ENCODE measurements at regions not wholly inside any gene's neighbourhood (a gene's known extent, or its start where the extent isn't known, plus 50 kb on each side); places are given as distances from the start of the nearest gene placed in this dataset.

- DNase-seq (ENCODE audit: low read depth in 4 of 4, low spot score in 1 of 4), result no peak
Observed at GRCh38 chr5:124279146-124279876, 467.1 kb downstream of the ZNF608 start.

DNA sequence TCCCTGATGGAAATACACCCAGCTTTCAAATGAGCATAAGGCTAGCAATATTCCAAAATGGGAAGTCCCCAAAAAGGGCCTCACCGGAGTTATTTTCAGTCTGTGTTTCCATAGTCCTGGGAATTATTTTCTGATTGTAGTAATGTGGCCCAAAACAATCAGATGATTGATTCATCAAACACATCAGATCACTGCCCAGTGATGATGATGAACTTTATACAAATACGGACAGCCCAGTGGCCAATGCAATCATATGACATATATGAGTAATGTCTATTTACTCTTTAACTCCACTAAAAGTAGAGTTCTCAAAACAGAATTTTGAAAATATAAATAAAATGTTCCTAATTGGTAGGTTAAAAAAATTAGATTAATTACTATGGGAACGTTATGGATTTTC, 467.8 kb downstream of the ZNF608 start:
- no peak for DNase-seq (ENCODE audit: low read depth in 4 of 4, low spot score in 1 of 4)

- DNase-seq (ENCODE audit: low read depth in 4 of 4, low spot score in 1 of 4), result no peak
Observed at GRCh38 chr5:124277767-124278545, 468.5 kb downstream of the ZNF608 start.

DNA sequence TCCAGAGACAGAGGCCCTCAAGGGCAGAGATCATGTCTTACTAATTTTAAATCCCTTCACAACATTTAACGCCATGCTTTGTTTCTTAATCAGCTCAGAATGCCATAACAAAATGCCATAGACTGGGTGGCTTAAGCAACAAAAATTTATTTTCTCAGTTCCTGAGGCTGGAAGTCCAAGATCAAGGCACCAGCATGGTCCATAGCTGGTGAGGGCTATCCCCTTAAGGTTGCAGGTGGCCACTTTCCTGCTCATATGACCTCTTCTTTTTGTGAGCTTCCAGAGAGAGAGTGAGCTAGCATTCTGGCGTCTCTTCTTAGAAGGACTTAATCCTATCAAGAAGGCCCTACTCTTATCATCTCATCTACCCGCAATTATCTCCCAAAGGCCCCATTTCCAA, 470.3 kb downstream of the ZNF608 start:
- DNase-seq (ENCODE audit: low read depth in 4 of 4, low spot score in 1 of 4), result no peak

DNA sequence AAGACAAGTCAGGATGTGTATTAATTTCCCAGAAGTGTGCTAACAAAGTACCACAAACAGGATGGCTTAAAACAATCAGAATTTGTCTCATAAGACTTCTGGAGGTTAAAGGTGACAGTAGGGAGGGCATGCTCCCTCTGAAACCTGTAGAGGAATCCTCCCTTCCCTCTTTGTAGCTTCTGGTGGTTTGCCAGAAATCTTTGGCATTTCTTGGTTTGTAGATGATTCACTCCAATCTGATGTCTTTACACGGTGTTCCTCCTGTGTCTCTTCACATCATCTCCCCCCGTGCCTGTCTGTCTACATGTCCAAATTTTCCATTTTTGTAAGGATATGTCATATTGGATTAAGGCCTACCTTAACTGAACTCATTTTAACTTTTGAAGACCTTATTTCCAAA, 471.5 kb downstream of the ZNF608 start:
- DNase-seq (ENCODE audit: low read depth in 4 of 4, low spot score in 1 of 4), result no peak

DNA sequence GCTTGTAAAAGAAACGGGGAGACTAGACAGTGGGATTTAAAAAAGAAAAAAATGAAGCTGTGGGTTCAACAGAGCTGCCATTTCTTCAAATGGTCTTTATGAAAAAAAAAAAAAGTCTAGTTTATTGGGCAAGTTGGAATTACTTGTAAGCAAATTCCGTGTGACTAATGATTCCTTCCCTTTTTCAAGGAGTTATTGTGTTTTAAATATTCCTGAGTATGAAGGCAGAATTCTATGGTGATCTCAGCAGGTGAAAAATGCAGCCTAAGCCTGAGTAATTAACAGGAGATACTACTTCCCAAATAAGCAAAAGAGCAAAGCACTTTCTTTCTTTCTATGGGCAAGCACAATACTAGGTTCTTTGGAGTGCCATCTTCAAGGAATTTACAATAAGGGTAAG, 481.9 kb downstream of the ZNF608 start:
- DNase-seq (ENCODE audit: low read depth in 4 of 4, low spot score in 1 of 4), result no peak

DNA sequence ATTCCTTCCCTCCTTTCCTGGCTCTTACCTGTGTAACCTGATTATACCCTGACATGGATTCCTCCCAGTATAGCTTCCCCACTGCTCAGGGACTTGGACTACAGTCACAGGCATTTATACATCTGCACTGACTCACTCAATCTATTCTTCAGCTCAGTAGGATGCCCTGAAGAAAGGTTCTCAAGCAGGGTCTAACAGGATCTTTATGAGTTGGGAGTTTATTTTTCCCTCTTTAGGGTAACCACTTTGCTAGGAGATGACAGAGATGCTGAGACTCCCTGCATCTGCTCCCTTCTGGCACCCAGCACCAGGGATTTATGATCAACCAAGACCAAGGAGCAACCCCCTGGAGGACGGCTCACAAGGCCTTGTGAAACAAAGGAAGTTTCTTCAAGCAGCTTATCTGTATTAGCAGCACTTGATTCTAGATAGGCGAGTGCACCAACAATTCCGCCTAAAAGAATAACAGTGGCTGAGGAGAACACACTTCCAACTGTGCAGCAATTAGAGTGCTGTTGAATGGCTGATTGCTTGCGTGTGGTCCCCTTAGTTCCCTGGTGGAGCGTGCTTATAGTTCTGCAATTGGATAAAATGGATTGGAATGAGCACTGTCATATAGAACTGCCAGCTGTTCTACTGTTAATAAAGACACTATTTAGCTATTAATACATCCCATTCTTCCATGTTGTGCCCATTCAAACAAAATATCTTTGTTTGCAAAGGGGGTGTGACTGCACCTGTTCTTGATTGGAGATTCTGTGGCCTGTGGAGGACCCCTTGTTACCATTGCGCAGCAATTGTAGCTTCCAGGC, 482.6 kb downstream of the ZNF608 start:
- no peak for DNase-seq (ENCODE audit: low read depth in 4 of 4, low spot score in 1 of 4)

DNA sequence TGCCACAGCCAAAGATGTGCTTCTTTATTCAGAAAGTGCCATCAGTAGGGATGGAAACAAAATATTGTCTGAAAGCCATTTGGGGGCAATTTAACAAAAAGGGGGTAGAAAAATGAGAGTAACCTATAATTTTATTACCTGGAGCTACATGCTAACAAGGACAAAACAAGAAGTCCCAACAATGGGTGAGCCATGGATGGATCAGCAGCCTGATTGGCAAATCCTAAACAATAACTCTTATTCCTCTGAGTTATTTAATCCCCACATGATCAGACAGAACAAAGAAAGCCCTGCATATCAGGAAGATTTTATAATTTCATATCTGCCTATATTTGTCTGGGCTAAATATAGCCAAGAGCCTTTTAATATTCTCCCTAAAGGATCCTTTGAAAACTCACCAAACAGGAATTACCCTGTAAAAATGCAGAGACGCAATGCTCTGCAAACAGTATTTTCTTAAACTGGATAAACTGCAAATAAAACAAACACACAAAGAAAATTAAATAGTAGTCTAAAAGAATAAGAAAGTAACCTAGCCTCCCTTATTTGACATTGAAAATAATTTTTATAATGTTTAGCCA, 483.4 kb downstream of the ZNF608 start:
- no peak for DNase-seq (ENCODE audit: low read depth in 4 of 4, low spot score in 1 of 4)

DNA sequence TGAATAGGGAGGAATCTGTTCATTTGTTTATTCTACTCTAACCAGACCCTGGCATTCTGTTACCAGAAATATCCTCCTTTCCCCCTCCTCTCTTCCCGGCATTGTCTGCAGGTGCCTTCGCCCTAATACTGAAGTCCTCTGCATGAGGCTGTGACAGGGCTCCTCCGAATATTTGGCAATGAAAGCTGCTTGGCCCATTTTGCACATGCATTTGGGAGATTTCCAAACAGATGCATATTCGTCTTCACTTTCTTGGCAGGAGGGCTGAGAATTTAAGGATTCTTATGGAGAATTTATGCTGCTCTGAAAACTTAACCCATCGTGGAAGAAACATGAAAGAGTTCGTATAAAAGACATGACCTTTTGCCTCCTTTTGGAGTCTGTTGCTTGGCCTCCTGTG, 484.0 kb downstream of the ZNF608 start:
- no peak for DNase-seq (ENCODE audit: low read depth in 4 of 4, low spot score in 1 of 4)

- DNase-seq (ENCODE audit: low read depth in 4 of 4, low spot score in 1 of 4), result no peak
Observed at GRCh38 chr5:124261848-124262247, 484.6 kb downstream of the ZNF608 start.

DNA sequence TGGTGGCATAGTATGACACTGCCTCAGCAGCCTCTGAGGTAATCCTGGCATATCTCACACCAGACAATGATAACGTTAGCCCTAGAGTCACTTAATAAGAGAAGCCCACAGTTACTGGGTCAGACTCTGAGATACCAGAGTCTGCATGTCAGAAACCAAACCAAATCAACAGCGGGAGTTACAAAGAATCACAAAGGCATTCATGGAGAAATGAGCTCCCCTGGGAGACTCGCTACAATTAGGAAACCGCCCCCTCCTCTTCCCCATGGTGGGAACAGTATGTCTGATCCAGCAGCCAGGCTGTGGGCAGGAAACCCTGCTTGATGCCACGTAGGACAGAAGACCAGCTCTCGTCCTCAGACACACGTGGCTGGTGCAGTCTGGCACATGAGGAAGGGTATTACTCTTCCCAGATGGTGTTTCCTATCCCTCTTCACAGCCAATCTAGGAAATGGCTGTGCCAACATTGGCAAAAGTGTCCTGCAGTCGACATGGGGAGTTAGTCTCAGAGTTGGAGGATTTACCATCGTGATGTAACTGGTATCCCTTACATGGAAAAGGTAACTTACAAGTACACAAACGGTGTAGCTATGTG, 485.4 kb downstream of the ZNF608 start:
- no peak for DNase-seq (ENCODE audit: low read depth in 4 of 4, low spot score in 1 of 4)

DNA sequence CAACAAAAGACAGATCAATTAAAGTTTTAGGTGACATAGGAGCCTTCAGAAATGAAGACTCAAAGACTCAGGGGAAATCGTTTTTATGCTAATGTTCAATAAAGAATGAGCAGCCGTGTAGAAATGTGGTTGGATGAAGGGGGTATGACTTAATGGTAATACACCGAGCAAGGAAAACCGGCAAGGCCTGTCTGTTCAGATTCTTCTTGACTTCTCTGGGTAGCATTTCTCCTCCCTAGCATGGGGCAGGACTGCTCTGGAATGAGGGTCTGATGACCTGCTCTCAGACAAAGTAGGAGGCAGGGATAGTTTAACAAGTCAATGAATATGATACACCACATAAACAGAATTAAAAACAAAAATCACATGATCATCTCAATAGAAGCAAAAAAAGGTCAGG, 487.4 kb downstream of the ZNF608 start:
- no peak for DNase-seq (ENCODE audit: low read depth in 4 of 4, low spot score in 1 of 4)

- DNase-seq (ENCODE audit: low read depth in 4 of 4, low spot score in 1 of 4), result no peak
Observed at GRCh38 chr5:124257048-124257447, 489.4 kb downstream of the ZNF608 start.

DNA sequence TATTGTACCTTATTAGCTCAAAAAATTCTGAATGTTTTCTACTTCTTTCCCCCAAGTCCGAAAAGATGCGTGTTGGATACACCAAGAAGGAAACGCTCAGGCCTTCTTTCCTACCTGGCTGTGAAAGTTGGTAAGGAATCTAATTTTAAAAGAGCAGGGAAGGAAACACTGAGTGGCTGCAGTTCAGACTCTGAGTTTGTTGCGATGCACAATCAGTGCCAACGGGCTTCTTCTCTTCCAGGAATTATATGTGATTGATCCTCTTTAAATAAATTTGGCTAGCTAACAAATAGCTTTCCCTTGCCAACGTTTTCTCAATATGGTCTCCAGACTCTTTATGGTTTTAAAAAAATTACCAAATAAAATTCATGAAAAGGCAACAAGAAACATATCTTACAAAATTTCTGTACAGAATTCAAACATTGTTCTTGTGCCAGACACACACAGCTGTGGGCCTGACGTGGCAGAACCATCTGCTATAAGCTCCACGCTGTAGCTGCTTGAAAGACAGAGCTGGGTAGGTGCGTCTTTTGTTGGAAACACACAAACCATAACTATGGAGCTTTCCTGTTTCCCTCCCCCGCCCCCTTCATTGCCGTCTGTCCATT, 493.1 kb downstream of the ZNF608 start:
- DNase-seq (ENCODE audit: low read depth in 4 of 4, low spot score in 1 of 4), result no peak

DNA sequence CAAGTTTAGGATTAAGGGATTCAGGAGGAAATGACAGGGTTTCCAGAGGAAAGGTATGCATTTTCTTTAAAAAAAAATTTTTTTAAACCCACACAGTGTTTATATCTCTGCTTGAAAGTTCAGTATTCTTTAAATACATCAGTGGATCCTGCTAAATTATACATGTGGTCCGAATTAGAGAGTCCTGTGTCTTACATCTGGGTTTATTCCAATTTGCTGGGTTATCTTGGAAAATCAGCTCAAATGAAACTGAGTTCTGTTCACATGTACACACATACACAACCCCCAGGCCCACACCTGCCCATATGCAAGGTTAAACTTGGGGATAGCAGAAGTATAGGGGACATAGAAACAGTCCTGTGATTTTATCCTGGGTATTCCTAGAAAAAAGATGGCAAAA, 493.7 kb downstream of the ZNF608 start:
- DNase-seq (ENCODE audit: low read depth in 4 of 4, low spot score in 1 of 4), result no peak

DNA sequence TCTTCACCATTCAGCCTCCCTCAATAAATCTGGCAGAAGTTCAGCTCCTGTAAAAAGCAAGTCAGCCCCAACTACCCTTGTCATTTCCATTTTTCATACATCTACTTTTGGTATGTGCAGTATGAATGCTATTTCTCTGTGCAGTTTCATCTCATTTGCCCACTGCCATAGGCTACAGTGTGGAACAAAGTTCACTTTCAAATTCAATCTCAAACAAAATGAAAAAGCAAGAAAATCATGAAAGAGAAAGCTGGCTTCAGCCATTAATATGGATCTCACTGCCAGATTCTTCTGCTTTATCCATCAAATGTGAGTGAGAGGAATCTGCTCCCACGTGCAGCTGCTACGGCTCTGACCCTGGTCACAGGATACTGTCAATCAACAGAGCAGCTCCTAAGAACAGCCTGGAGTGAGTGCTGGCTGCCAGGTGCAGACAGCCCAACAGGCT, 494.2 kb downstream of the ZNF608 start:
- DNase-seq (ENCODE audit: low read depth in 4 of 4, low spot score in 1 of 4), result no peak

DNA sequence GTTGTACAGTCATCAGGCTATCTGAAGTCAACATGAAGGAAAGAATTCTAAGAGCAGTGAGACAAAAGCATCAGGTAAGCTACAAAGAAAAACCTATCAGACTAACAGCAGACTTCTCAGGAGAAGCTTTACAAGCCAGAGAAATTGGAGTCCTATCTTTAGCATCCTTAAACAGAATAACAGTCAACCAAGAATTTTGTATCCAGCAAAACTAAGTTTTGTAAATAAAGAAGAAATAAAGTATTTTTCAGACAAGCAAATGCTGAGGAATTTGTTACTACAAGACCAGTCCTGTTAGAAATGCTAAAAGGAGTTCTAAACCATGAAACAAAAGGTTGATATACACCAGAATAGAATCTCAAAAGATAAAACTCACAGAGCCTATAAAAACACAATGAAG, 501.2 kb downstream of the ZNF608 start:
- no peak for DNase-seq (ENCODE audit: low read depth in 4 of 4, low spot score in 1 of 4)

DNA sequence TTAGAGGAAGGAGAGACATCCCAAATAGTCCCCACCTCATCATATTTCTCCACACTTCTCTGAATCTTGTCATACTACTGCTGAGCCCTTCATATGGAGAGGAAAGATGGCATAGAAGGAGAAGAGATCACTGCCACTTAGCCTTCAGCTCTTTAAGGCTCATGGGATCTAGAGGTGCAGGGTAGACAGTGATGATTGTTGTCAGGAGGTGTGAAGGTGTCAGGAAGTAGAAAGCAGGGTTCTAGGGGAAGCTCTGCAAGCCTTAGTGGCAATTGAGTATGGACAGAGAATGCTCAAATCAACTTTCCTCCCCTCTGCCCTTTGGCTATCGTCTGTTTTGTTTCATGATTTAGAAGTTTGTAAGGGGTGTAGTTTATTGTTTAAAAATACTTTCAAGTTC, 505.7 kb downstream of the ZNF608 start:
- DNase-seq (ENCODE audit: low read depth in 4 of 4, low spot score in 1 of 4), result no peak

- DNase-seq (ENCODE audit: low read depth in 4 of 4, low spot score in 1 of 4), result no peak
Observed at GRCh38 chr5:124239572-124239971, 506.9 kb downstream of the ZNF608 start.

- DNase-seq (ENCODE audit: low read depth in 4 of 4, low spot score in 1 of 4), result no peak
Observed at GRCh38 chr5:124238350-124238749, 508.1 kb downstream of the ZNF608 start.
